ENCODE measurements at regions not wholly inside any gene's neighbourhood (a gene's known extent, or its start where the extent isn't known, plus 50 kb on each side); places are given as distances from the start of the nearest gene placed in this dataset.

- H2BK20ac ChIP-seq (ENCODE audit: low read depth, low read length): no peak overlapping the region
- H2BK5ac ChIP-seq (ENCODE audit: low read depth, low read length, poor library complexity, severe bottlenecking): no peak overlapping the region
- POLR2A ChIA-PET (ENCODE audit: unreplicated experiment): no interaction called here
Measured at GRCh38 chr6:18893540-18894269, 506.6 kb downstream of the RNF144B start.

More at GRCh38 chr6:18893540-18894269, 506.6 kb downstream of the RNF144B start:
- TF ChIP-seq MXI1 (IDR thresholded peaks at IDR 0.05; ENCODE audit: borderline replicate concordance, low read depth, low read length): no peak
- TF ChIP-seq MAZ (IDR thresholded peaks at IDR 0.05; ENCODE audit: borderline replicate concordance, low read depth, low read length): no peak
- TF ChIP-seq NFE2L2 (IDR thresholded peaks at IDR 0.05; ENCODE audit: low read depth, low read length): no peak
- TF ChIP-seq CTCF (conservative IDR thresholded peaks at IDR 0.05; ENCODE audit: low read depth, low read length): no peak
- no peak for TF ChIP-seq CHD1 (IDR thresholded peaks at IDR 0.05; ENCODE audit: low read depth, low read length)
- TF ChIP-seq RAD21 (IDR thresholded peaks at IDR 0.05; ENCODE audit: low read length): no peak
- TF ChIP-seq, protein P1, sequence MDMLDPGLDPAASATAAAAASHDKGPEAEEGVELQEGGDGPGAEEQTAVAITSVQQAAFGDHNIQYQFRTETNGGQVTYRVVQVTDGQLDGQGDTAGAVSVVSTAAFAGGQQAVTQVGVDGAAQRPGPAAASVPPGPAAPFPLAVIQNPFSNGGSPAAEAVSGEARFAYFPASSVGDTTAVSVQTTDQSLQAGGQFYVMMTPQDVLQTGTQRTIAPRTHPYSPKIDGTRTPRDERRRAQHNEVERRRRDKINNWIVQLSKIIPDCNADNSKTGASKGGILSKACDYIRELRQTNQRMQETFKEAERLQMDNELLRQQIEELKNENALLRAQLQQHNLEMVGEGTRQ (IDR thresholded peaks at IDR 0.05; ENCODE audit: low read depth, low read length): no peak
- TF ChIP-seq ELK1 (IDR thresholded peaks at IDR 0.05; ENCODE audit: borderline replicate concordance, low read depth, low read length): no peak
- no peak for TF ChIP-seq FOS (IDR thresholded peaks at IDR 0.05; ENCODE audit: low read depth, low read length)
- TF ChIP-seq MAFK (IDR thresholded peaks at IDR 0.05; ENCODE audit: low read depth, low read length): no peak
- no peak for TF ChIP-seq POLR2A (IDR thresholded peaks at IDR 0.05; ENCODE audit: low read depth, low read length)
- no peak for TF ChIP-seq BHLHE40 (IDR thresholded peaks at IDR 0.05; ENCODE audit: low read depth, low read length)
- no peak for TF ChIP-seq RFX5 (IDR thresholded peaks at IDR 0.05; ENCODE audit: low read depth, low read length)
- TF ChIP-seq SMC3 (IDR thresholded peaks at IDR 0.05; ENCODE audit: low read depth, low read length): no peak
- TF ChIP-seq CEBPB (IDR thresholded peaks at IDR 0.05; ENCODE audit: low read depth, low read length): no peak
- TF ChIP-seq RCOR1 (IDR thresholded peaks at IDR 0.05; ENCODE audit: insufficient replicate concordance, low read length): no peak
- no peaks in the 10 kb centered on the region for H3K4me1 ChIP-seq (ENCODE audit: control insufficient read depth, insufficient read depth, low read length)
- no peak overlapping the region for H2BK15ac ChIP-seq (ENCODE audit: low read depth, low read length)
- ATAC-seq (ENCODE audit: low read depth) (no peak), DNase-seq (no peak)
- H3K9me3 ChIP-seq (ENCODE audit: control insufficient read depth, insufficient read depth, low read length): peaks cover 11% of the 10 kb centered on the region
- H4K8ac ChIP-seq (ENCODE audit: low read depth in 2 of 2, low read length in 2 of 2): no peak overlapping the region
- H2AK9ac ChIP-seq (replicated peaks; ENCODE audit: low read depth, low read length, poor library complexity): no peak overlapping the region
- H3K9me1 ChIP-seq (ENCODE audit: insufficient read depth, low read length): no peaks in the 10 kb centered on the region
- no peaks in the 10 kb centered on the region for H3K36me3 ChIP-seq (ENCODE audit: control insufficient read depth, insufficient read depth, low read length)
- in situ Hi-C loops (cut with MboI; ENCODE audit: low sequenced_read_pairs): no loop called here
- CTCF ChIA-PET: no interaction called here
- no peak overlapping the region for H2AFZ ChIP-seq (replicated peaks; ENCODE audit: low read length, poor library complexity)
- H3K14ac ChIP-seq (replicated peaks; ENCODE audit: low read depth, low read length): no peak overlapping the region
- no peaks in the 10 kb centered on the region for H3K79me1 ChIP-seq (ENCODE audit: low read depth in 1 of 2, low read length in 2 of 2)
- no peak overlapping the region for H2AK5ac ChIP-seq (ENCODE audit: low read depth, low read length)
- BruUV-seq (replicated peaks): no TSS peak
- H3K9ac ChIP-seq (ENCODE audit: low read depth, low read length): no peak overlapping the region
- dilution Hi-C loops (cut with HindIII; ENCODE audit: low sequenced_read_pairs, unreplicated experiment): no loop called here
- H4K5ac ChIP-seq (ENCODE audit: low read depth, low read length): no peak overlapping the region
- H3K27ac ChIP-seq (ENCODE audit: insufficient read depth, low read length): no peak overlapping the region
- H3K56ac ChIP-seq (ENCODE audit: extremely low read depth, insufficient read depth, low read length): no peak overlapping the region
- no peak overlapping the region for H3K4me3 ChIP-seq (ENCODE audit: insufficient read depth, low read depth, low read length)
- no peaks in the 10 kb centered on the region for H3K27me3 ChIP-seq (ENCODE audit: control insufficient read depth, insufficient read depth, low read length)
- no peak overlapping the region for H4K91ac ChIP-seq (ENCODE audit: insufficient read depth, low read depth, low read length)
- H3K4ac ChIP-seq (ENCODE audit: low read depth, low read length): no peak overlapping the region
- intact Hi-C loops (cut with micrococcal nuclease): no loop called here
- H3K23ac ChIP-seq (ENCODE audit: low read depth, low read length): no peak overlapping the region
- H4K20me1 ChIP-seq (ENCODE audit: insufficient read depth, low read length): no peaks in the 10 kb centered on the region
- no CpG with 5 or more reads among the region's 7 CpGs for WGBS, 2 experiments (ENCODE audit: extremely low coverage in 2 of 2, insufficient read length in 1 of 2)
- no peak overlapping the region for H2BK120ac ChIP-seq (ENCODE audit: low read depth, low read length)
- no peak overlapping the region for H3K4me2 ChIP-seq (ENCODE audit: low read depth, low read length)
- H3K18ac ChIP-seq (ENCODE audit: low read depth, low read length): no peak overlapping the region

Measured in IMR-90 (cell line).